Stimulated activated CD4-positive, alpha-beta T cell treated with anti-CD3 and anti-CD28 coated beads, Interleukin-12 subunit alpha, Interleukin-12 subunit beta, amount 100 ng/mL, for 48 hours (primary cell): ENCODE measurements at regions not wholly inside any gene's neighbourhood (a gene's known extent, or its start where the extent isn't known, plus 50 kb on each side); places are given as distances from the start of the nearest gene placed in this dataset.
A peak's percentile ranks its signal among the peaks of the same experiment; 100 is the strongest.

ENCODE experiments used
- DNase-seq, 3 donors: peaks; one replicate each; pipeline ENCODE4 v3.0.0-alpha.2; 2020; ENCODE audit warnings: low read depth in 2 of 3, low spot score in 1 of 3

DNA sequence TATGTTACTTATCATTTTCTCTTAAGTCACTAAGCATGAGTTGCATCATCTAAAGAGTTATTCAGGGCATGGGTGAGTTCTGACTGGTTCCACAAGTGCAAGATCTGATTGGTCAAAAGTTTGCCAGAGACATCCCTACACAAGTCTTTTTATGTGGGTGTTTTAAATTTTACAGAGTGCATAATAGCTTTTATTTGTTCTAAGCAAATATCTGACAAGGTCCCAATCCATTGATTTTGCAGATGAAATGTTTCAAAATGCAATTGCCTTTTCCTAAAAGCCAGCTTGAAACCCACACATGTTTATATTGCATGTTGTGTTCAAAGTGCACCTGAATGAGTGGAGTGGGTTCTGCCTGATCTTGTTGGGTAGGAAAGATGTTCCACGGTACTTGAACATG lies 101.7 kb upstream of the PAX6 start:
- DNase-seq = no peak

DNA sequence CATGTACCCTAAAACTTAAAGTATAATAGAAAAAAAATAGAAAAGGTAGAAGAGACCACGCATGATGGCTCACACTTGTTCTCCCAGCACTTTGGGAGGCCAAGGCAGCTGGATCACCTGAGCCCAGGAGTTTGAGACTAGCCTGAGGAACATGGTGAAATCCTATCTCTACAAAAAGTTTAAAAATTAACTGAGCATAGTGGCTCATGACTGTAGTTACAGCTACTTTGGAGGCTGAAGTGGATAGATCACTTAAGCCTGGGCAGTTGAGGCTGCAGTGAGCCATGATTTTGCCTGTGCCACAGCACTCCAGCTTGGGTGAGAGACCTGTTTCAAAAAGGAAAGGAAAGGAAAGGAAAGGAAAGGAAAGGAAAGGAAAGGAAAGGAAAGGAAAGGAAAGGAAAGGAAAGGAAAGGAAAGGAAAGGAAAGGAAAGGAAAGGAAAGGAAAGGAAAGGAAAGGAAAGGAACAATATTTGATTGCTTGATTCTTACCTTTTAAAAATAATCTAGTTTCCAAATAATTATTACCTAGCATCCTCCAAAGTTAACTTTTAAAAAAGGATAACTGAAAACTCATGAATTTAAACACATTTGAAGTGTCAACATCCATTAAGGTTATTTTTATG lies 99.9 kb upstream of the PAX6 start:
- DNase-seq = no peak

DNA sequence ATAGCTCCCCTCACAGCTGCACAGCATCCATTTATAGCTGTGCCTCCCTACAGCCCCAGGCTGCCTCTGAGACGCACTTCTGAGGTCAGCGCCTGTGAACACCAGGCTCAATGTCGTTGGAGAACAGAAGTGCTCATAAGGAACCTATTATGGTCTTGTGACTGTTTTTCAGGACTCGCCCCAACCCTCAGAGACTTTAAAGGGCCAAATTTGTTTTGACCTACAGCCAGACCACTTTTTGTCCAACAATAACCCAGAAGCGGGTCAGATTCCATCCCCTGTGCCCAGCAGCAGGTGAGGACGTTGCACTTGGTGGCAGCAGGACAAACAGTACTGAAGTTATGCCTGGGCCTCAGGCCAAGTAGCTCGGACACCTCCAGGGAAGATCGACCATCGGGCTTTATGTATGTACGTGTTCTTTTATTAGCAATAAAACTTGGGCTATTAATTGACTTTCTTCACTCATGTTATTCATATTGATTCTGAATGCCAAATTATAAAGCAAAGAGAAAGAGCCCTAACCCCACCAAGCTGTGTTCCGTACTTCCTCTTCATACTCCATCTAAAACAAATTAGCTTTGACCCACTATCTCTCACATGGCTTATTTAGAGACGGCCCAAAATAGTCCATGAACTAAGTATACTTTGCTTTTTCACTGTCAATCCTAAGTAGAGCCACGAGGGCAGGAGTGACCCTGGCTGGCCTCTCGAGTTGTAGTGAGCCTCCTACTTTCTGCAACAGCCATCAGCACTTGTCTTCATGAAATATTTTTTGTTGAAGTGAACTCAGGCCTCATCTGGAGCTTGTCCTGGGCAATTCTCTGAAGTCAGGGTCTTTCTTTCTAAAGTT lies 92.3 kb upstream of the PAX6 start:
- DNase-seq = no peak

DNA sequence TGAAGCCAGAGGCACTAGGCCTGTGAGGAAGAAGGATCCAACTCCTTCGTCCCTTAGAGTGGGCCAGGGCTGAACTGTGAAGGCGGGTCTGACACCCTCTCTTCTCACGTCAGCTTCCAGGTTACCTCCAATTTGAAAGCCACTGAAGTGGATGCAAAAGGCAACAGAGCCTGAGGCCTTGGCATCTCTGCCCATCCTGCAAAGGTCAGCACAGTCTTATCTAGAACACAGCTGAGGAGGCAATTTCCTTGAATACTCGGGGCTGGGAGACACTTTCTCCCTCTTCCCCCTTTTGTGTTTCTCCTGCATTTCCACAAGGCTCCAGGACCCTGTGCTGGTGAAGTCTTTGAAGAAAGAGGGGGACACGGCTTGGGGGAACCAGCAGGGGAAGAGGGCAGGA lies 91.6 kb upstream of the PAX6 start:
- no peak for DNase-seq

DNA sequence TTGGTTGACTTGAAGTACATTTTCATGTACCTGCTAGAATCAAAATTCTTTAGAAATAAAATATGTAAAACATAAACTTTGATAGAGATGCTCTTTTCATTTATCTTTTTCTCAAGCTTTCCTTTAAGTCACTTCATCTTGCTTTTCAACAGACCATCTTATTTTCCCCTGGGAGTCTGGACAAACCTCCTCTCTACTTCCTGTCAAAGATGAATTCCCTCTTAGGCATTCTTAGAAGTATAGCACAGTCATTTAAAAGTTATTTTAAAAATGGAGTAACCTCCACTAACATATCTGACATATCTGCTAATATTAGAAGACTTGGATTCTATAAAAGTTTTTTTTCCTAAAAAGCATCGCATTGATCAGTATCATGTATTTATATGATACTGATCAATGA lies 84.8 kb upstream of the PAX6 start:
- DNase-seq = no peak

DNA sequence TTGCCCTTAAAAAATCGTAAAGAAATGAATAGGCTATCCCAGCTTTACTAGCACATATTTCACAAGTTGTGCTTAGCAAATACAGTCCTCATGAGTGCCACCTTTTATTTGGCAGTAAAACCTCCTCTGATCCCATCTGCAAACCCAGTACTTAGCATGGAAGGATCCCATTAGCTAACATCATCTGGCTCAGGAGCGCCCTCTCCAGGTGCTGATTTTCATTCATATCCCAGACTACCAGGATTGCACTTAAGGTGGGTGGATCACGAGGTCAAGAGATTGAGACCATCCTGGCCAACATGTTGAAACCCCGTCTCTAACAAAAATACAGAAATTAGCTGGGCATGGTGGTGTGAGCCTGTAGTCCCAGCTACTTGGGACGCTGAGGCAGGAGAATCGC lies 76.1 kb upstream of the PAX6 start:
- no peak for DNase-seq

DNA sequence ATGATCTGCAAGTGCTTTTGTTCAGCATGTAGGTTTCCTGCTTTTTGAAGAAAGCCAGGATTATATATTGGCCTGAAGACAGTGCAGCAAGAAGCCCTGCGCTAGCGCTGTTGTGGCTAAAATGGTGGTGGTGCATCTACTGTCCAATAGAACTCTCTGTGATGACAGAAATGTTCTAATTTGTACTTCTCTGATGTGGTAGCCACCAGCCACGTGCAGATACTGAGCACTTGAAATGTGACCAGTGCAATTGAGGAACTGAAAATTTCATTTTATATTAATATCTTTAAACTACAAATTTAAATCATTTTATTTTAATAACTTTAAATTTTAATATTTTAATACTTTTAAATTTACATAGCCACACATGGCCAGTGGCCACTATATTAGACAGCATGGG lies 73.0 kb upstream of the PAX6 start:
- DNase-seq = no peak

DNA sequence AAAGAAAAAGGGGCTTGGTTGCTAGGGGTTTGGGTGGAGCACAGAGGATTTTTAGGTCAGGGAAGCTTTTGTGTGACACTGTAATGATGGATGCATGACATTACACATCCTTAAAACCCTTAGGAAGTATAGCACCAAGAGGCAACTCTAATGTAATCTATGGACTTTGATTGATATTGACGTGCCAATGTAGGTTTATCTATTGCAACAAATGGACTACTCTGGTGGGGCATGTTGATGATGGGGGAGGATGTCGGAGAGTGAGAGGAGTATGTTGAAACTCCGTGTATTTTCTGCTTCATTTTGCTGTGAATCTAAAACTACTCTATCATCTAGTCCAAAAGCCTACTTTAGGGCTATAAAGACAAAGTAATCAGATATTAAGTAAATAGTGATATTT lies 72.3 kb upstream of the PAX6 start:
- DNase-seq = no peak

DNA sequence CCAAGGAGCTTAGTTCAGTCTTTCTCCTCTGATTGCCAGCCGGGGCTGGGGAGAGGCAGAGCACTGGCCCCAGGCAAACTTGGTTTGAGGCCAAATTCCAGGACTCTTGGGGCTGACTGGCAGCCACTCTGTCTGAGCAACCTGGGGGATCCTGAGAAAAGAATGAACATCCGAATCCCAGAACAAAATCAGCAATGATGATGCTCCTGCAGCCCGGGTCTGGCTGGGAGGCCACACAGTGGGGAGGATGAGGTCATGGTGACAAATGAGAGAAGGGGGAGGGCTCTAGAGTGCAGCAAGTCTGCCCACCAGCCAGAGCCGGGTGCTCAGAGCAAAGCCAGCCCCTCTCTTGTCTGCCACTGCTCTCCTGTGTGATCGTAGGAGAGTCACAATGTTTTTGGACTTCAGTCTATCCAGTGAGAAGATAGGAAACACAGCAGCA lies 71.8 kb upstream of the PAX6 start:
- DNase-seq = no peak

DNA sequence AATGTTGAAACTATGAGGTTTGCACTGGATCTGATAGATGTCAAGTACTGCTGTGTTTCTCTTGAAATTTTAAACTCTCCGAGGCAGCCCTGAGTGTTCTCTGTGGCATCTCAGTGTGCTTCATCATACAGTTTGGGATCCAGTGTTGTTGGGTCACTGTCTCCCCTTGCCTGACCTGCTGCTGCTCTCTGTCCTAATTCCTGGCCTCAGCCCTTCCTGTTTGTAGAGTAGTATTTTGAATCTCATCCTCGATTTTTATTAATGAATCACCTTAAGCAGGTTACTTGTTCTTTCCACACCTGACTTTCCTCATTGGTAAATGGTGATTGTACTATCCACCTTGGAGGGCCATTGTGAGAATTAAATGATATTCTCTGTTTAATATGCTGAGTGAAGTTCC lies 70.7 kb upstream of the PAX6 start:
- no peak for DNase-seq

DNA sequence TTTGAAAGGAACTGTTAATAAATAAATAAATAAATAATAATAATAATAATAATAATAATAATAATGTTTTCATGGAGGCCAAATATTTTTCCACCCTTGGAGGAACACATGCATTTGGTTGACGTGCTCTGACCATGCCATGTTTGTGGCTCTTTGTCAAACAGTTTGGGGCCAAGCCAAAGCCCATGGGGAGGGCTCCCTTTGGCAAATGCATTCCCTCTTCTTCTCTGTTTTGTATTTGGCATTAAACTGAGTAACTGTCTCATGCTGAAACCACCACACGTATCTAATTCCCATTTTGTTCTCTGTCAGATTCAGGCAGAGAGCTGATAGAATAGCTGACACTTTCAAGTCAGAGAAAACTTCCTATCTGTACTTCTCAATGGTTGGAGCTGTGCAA lies 68.6 kb upstream of the PAX6 start:
- DNase-seq = no peak

DNA sequence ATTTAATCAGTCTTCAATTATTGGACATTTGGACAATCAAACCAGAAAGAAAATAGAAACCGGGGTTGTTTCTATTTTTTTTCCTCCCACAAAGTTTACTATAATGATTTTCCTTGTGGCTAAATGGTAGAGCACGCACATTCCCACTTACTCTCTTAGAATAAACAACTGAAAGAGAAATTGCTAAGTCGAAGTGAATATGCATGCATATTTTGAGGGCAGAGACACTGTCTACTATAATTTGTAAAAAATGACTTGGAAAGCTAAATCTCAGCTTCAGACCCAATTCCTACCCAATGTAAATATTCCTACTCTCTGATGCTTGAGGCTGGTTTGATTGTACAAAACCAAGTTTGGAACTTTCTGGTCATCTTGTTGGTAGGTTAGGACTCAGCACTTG lies 66.7 kb upstream of the PAX6 start:
- no peak for DNase-seq

DNA sequence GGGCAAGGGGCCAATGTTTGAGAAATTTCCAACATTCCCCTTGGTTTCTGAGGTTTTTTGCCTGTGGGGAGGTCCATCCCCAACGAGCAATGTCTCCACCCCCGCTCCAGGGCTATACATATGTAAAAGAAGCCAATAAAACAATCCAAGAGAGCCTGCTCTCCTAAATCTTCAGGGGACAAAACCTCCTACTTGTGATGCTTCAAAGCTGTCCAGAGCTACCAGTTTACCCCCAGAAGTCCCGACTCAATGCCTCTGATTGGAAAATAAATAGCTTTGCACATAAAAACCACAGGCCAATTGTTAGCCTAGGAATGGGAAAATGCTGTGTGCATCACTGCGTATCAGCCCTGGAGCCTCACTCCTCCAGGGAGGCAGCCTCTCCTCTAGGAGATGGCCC lies 66.0 kb upstream of the PAX6 start:
- no peak for DNase-seq

DNA sequence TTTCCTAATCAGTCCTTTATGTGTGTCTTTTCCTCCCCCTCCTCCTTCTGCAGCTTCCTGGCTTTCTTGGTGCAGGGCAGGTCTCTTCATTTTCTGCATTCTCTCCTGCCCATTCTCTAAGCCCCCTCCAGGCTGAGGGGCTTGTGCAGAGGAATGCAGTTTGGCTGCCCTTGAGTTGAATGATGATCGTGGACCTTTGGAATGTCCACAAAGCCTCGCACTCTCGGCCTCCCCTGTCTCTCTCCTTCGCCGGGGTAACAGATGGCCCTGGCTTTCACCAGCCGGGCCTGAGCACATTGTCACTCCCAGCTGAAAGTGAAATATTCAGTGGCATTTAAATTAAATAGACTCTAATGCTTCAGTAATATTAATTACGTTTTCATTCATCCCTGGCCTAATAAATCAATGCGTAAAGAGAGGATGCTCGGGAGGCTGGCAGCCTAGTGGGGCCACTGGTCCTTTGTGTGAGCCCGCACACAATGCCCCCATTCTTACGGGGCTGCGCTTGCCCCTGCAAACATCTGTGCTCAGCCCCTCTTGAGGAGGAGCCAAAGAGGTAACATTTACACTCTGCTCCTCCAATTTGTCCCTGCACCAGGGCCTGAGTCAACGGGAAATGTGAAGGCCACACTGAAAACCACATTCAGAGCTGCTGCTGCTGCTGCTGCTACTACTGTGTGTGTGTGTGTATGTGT lies 64.9 kb upstream of the PAX6 start:
- DNase-seq = no peak

DNA sequence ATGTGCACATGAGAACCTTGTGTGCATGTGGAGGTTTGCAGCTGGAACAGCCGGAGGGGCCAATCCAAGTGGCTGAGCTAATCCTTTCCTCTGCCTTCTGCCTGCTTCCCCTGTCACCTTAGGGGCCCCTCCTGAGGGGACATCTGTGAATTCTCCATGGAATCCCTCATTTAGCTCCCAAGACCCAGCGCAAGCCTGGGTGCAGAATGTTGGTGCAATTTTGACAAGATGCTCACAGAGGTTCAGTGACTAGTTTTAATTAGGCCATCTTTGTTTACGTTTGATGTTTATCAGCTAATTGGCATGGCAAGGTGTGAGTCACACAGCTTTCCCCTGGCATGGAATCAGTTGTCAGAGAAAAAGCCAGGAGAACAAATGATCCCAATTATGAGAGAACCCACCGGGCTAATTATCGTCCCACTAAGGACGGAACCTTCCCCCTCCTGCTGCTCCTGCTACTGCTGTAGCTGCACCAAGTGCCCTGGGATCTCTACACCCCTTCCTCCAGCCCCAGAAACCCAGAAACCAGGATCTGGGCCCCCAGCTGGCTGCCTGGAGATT lies 63.6 kb upstream of the PAX6 start:
- no peak for DNase-seq

DNA sequence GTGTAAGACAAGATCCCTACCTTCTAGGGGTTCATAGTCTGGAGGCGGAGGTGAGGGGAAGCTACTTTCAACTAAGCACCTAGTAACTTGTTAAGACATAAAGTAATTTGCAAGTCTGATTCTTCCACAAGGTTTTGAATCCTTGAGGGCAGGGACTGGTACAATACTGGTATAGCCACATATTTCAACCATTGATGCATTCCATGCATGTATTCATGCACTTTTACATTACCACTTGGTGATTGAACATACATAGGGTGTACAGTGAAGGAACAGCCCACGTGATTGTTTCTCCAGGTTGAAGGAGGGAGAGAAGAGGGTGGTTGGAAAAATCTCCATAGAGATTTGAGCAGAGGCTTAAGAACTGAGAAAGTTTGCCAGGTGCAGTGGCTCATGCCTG lies 62.0 kb upstream of the PAX6 start:
- DNase-seq = no peak

DNA sequence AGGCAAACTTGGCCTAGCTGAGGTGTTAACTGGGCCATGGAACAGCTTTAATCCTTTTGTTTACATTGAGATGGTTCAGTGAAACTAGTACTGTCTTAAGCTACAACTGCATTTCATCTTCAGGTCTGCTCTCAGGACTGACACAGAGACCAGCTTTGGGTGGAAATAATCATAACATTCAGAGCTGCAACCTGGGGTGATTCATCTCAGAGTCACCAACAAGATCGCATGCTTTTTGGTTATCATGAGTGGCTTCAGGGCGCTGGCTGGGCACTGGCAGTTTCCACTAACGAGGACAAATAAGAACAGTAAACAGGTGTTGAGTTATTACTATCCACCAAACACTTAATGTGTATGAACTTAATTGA lies 60.9 kb upstream of the PAX6 start:
- no peak for DNase-seq

DNA sequence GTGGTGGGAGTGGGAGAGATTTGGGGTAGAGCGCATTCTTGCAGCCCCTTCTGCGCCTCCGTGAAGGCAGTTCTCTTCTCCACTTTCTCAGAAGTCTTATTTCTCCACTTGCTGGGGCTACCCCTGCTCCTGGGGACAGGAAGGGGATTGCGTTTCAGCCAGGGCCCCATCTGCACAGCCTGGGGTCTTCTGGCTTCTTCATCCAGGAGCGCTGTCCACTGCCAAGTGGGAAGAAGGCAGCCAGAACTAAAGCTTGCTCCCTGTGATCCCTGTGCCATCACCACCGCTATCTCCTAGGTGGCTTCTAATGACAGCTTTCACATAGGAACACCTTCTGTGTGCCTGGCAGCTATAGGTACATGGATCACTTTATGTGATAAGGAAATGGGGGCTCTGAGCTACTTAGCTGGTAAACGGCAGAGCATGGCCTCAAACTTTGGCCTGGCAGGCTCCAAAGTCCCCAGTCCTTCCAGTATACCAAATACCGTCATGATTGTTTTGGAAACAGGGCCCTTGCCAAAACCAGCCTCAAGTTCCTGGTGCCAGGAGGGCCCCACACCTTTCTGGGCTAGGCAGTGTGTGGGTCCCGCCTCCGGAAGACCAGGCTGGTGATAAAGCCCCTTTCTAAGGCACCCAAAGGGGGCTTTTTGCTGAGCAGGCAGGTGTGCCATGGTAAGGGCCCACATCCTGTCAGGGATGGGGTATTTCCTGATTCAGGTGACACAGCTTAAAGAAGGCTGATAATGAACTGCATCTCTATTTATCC lies 60.4 kb upstream of the PAX6 start:
- no peak for DNase-seq

DNA sequence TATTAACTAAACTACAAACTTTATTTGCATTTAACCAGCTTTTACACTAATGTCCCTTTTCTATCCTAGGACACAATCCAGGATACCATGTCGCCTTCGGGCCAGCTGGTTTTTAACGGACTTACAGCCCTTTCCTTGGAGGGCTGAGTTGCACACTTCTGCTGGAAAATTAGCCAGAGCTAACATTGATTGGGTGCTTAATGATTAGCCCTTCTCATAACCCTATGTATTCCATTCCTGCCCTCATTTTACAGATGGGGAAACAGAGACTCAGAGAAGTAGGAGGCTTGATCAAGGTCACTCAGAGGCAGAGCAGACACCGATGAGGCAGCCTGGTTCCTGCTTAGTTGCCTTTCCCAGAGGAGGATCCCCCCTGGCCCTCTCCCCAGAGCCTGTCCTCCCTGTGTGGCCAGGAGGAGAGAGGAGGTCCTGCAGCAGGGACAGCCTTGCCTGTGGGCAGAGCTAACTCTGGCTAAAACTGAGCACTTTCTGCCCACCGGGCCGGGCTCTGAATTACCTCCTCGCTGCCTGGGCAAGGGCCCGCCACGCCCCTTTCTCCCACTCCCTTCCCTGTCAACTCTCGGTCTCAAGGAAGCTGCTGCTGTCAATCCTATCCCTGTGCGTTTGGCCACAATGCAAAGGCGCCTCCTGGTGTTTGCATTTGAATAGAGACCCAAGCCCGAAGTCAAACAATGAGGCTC lies 59.6 kb upstream of the PAX6 start:
- peak in 2 of 3 donors; percentile 5 to 17 for DNase-seq

DNA sequence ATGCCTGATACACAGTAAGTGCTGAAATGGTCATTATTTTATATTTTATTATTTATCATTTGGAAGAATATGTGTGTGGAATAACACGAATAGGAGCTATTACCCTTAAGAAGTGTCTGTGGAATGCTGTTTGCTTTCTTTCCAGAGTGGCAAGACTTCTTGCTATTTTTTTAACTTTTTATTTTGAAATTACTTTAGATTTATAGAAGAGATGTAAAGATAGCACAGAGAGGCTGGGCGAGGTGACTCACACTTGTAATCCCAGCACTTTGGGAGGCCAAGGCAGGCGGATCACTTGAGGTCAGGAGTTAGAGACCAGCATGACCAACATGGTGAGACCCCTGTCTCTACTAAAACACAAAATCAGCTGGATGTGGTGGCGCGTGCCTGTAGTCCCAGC lies 58.9 kb upstream of the PAX6 start:
- no peak for DNase-seq
